Neural cell (in vitro differentiated cells): ENCODE measurements at regions not wholly inside any gene's neighbourhood (a gene's known extent, or its start where the extent isn't known, plus 50 kb on each side); places are given as distances from the start of the nearest gene placed in this dataset.

Experiments
- H2AFZ ChIP-seq: fragments of 200-600, 300-800 bp; sonication (generic), shearing (Covaris generic); 2 replicates; pipeline ENCODE4 v1.6.0; 2014; ENCODE audit warnings: low read depth, mild to moderate bottlenecking, antibody characterized with exemption, low read length, moderate library complexity
- H3F3A ChIP-seq: fragments of 200-600 bp; shearing (Covaris generic); 2 replicates; pipeline ENCODE4 v1.6.1; 2016; ENCODE audit warnings: mild to moderate bottlenecking, moderate library complexity, mixed read lengths, antibody characterized with exemption, low read length; ENCODE audit not compliant: insufficient read depth, poor library complexity, severe bottlenecking
- H3K27ac ChIP-seq: fragments of 200-600, 300-800 bp; sonication (generic), shearing (Covaris generic); 2 replicates; pipeline ENCODE4 v1.5.1; 2014; ENCODE audit warnings: mild to moderate bottlenecking, low read length, moderate library complexity
- H3K27me3 ChIP-seq: fragments of 300-800, 200-600 bp; sonication (generic), shearing (Covaris generic); 2 replicates; pipeline ENCODE4 v1.6.0; 2014; ENCODE audit warnings: mild to moderate bottlenecking, low read depth, low read length, moderate library complexity; ENCODE audit not compliant: insufficient read depth
- H3K36me3 ChIP-seq: fragments of 300-800, 200-600 bp; sonication (generic), shearing (Covaris generic); 2 replicates; pipeline ENCODE4 v1.5.1; 2014; ENCODE audit warnings: mild to moderate bottlenecking, antibody characterized with exemption, low read length, moderate library complexity; ENCODE audit not compliant: insufficient read depth
- H3K4me2 ChIP-seq: fragments of 300-800, 200-600 bp; sonication (generic), shearing (Covaris generic); 2 replicates; pipeline ENCODE4 v1.6.0; 2014; ENCODE audit warnings: mild to moderate bottlenecking, low read length
- H3K4me3 ChIP-seq: fragments of 300-800, 200-600 bp; sonication (generic), shearing (Covaris generic); 2 replicates; pipeline ENCODE4 v1.5.1; 2014; ENCODE audit warnings: mild to moderate bottlenecking, low read length, moderate library complexity
- H3K79me2 ChIP-seq: fragments of 200-600 bp; shearing (Covaris generic); replicated peaks from 2 replicates; pipeline ENCODE4 v1.6.0; 2014; ENCODE audit warnings: mild to moderate bottlenecking, low read length, moderate library complexity; ENCODE audit not compliant: insufficient read depth
- H3K9ac ChIP-seq: fragments of 300-800, 200-600 bp; sonication (generic), shearing (Covaris generic); 2 replicates; pipeline ENCODE4 v1.6.1; 2016; ENCODE audit warnings: mild to moderate bottlenecking, low read length, mixed read lengths
- H3K9me2 ChIP-seq: fragments of 200-600 bp; shearing (Covaris generic); 2 replicates; pipeline ENCODE4 v1.6.1; 2016; ENCODE audit warnings: mild to moderate bottlenecking, low read length, mixed read lengths; ENCODE audit not compliant: insufficient read depth
- H3K9me3 ChIP-seq: fragments of 200-600, 300-800 bp; sonication (generic), shearing (Covaris generic); 2 replicates; pipeline ENCODE4 v1.6.1; 2016; ENCODE audit warnings: mild to moderate bottlenecking, mixed run types, low read length, moderate library complexity, mixed read lengths
- H4K20me1 ChIP-seq: fragments of 200-600 bp; shearing (Covaris generic); 2 replicates; pipeline ENCODE4 v1.6.1; 2016; ENCODE audit warnings: mild to moderate bottlenecking, mixed run types; ENCODE audit not compliant: insufficient read depth
- CTCF ChIP-seq: fragments of 450-650 bp; IDR thresholded peaks from 2 replicates; pipeline ENCODE4 v1.5.1; 2014; ENCODE audit warnings: antibody characterized with exemption, mild to moderate bottlenecking, moderate library complexity; ENCODE audit not compliant: poor library complexity, severe bottlenecking
- EP300 ChIP-seq: fragments of 450-650 bp; conservative IDR thresholded peaks from 2 replicates; pipeline ENCODE4 v1.6.1; 2014; ENCODE audit warnings: antibody characterized with exemption, mild to moderate bottlenecking, moderate library complexity; ENCODE audit not compliant: poor library complexity, severe bottlenecking
- EZH2 ChIP-seq: fragments of 200-600, 300-800 bp; shearing (Covaris generic), sonication (generic); IDR thresholded peaks from 2 replicates; pipeline ENCODE4 v1.6.1; 2014; ENCODE audit warnings: antibody characterized with exemption, low read length, borderline replicate concordance, mild to moderate bottlenecking; ENCODE audit not compliant: insufficient read depth, poor library complexity, severe bottlenecking
- MXI1 ChIP-seq: fragments of 450-650 bp; conservative IDR thresholded peaks from 2 replicates; pipeline ENCODE4 v1.6.1; 2014; ENCODE audit warnings: antibody characterized with exemption, mild to moderate bottlenecking; ENCODE audit not compliant: poor library complexity, severe bottlenecking
- POLR2AphosphoS5 ChIP-seq: IDR thresholded peaks from 2 replicates; pipeline ENCODE4 v1.6.1; 2012
- RAD21 ChIP-seq: fragments of 450-650 bp; conservative IDR thresholded peaks from 2 replicates; pipeline ENCODE4 v1.6.1; 2014; ENCODE audit warnings: antibody characterized with exemption, mild to moderate bottlenecking, moderate library complexity
- REST ChIP-seq: IDR thresholded peaks from 2 replicates; pipeline ENCODE4 v1.6.1; 2012; ENCODE audit warnings: borderline replicate concordance
- SMC3 ChIP-seq: fragments of 450-650 bp; conservative IDR thresholded peaks from 2 replicates; pipeline ENCODE4 v1.6.1; 2014; ENCODE audit warnings: antibody characterized with exemption, mild to moderate bottlenecking, moderate library complexity; ENCODE audit not compliant: poor library complexity
- TAF1 ChIP-seq: IDR thresholded peaks from 2 replicates; pipeline ENCODE4 v1.6.1; 2012; ENCODE audit warnings: low read depth

- Histone ChIP-seq H3K27me3 (no peaks in the 10 kb centered on the region), H3K27ac (no peak overlapping the region), H3K79me2 (no peaks in the 10 kb centered on the region), H3K4me2 (no peak overlapping the region), H3K9me2 (no peaks in the 10 kb centered on the region), H3K9ac (no peak overlapping the region), H3K9me3 (no peaks in the 10 kb centered on the region), H2AFZ (no peak overlapping the region), H4K20me1 (no peaks in the 10 kb centered on the region), H3K36me3 (no peaks in the 10 kb centered on the region), H3K4me3 (no peak overlapping the region), H3F3A (no peaks in the 10 kb centered on the region)
- TF ChIP-seq POLR2AphosphoS5, result no peak
- no peak for TF ChIP-seq CTCF
- no peak for TF ChIP-seq SMC3
These were observed 669.4 kb downstream of the CPS1 start for GRCh38 chr2:211225784-211226183.

- Histone ChIP-seq H3K4me3 (no peak overlapping the region), H3K9ac (no peak overlapping the region), H3K9me2 (no peaks in the 10 kb centered on the region), H3K4me2 (no peak overlapping the region), H3K27me3 (no peaks in the 10 kb centered on the region), H3K79me2 (no peaks in the 10 kb centered on the region), H3K27ac (no peak overlapping the region), H4K20me1 (no peaks in the 10 kb centered on the region), H3F3A (no peaks in the 10 kb centered on the region), H3K9me3 (no peaks in the 10 kb centered on the region), H3K36me3 (no peaks in the 10 kb centered on the region), H2AFZ (no peak overlapping the region)
- TF ChIP-seq MXI1, result no peak
- no peak for TF ChIP-seq TAF1
- no peak for TF ChIP-seq EZH2
- no peak for TF ChIP-seq CTCF
- TF ChIP-seq RAD21, result no peak
- TF ChIP-seq SMC3, result no peak
- no peak for TF ChIP-seq REST
- TF ChIP-seq EP300, result no peak
- TF ChIP-seq POLR2AphosphoS5, result no peak
These were observed 672.2 kb downstream of the CPS1 start for GRCh38 chr2:211228559-211228958.
